Embryonic facial prominence (tissue), 1 donor: ENCODE measurements at regions not wholly inside any gene's neighbourhood (a gene's known extent, or its start where the extent isn't known, plus 50 kb on each side); places are given as distances from the start of the nearest gene placed in this dataset.
"Not testable (repeated sequence)": the region's sequence is repeated elsewhere in the genome, so short reads cannot be mapped to it uniquely, and the experiment has no call there.

ENCODE experiments used
- DNase-seq: peaks from one replicate; pipeline ENCODE4 v3.0.0-alpha.2; 2016; ENCODE audit errors: extremely low spot score

- DNase-seq: no peak
Measured at GRCh38 chr4:112944006-112944405, 105.4 kb upstream of the ANK2 start.

DNA sequence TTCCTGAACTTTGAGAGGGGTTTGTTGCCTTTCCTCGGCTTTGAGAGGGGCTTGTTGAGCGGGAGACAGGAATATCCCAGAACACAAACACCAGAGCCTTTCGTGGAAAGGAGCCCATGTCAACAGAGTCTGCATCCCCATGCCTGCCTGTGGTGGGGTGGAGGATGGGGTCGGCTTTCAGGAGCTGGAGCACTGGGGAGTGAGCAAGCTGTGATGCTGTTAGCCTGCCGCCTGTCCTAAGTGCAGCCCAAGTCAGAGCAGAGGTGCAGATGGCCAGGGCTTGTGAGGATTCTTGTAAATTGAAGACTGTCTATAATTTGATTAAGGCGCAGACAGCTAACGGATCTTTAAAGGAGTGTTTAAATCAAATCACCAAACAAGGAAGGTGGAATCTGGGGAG is 103.3 kb upstream of the ANK2 start:
- no peak for DNase-seq

GRCh38 chr4:112947616-112948015 is 101.8 kb upstream of the ANK2 start:
- no peak for DNase-seq

- no peak for DNase-seq
Measured at GRCh38 chr4:112951362-112952312, 97.8 kb upstream of the ANK2 start.

DNA sequence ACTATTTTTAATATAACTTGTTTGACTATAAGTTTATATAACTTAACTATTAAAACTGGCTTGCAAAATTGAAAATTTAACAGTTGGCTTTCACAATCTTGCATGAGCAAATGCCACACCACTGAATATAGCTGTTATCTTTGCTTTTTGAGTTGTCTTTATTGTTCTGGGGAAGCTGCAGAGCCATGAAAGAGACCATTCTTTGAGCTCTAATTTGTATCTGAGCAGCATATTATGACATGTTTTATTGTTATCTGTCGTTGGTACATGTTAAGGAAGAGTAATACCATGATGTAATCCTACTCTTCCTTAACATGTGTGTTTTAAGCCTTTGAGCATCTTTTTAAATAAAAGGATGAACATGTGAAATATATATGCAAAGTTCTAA is 97.1 kb upstream of the ANK2 start:
- DNase-seq: no peak

GRCh38 chr4:112953262-112953661 is 96.2 kb upstream of the ANK2 start:
- no peak for DNase-seq

- no peak for DNase-seq
Measured at GRCh38 chr4:112954286-112954685, 95.2 kb upstream of the ANK2 start.

DNA sequence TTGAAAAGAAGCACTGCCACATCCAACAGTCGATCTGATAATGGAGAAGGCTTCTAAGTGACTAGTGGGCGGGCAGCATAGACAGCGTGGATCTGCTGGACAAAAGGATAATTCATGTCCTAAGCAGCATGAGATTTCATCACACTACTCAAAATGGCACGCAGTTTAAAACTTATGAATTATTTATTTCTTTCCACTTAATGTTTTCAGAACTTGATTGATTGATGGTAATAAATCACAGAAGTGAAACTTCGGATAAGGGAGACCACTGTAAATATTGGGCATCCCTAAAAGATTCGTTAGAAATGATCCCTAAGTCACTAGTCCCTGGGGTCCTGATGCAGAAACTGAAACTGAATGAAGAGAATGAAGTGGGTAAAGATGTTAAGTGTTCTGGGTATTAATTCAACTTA is 93.0 kb upstream of the ANK2 start:
- DNase-seq: no peak

GRCh38 chr4:112957764-112958163 is 91.7 kb upstream of the ANK2 start:
- DNase-seq: not testable (repeated sequence)

GRCh38 chr4:112966701-112967488 is 82.6 kb upstream of the ANK2 start:
- no peak for DNase-seq

DNA sequence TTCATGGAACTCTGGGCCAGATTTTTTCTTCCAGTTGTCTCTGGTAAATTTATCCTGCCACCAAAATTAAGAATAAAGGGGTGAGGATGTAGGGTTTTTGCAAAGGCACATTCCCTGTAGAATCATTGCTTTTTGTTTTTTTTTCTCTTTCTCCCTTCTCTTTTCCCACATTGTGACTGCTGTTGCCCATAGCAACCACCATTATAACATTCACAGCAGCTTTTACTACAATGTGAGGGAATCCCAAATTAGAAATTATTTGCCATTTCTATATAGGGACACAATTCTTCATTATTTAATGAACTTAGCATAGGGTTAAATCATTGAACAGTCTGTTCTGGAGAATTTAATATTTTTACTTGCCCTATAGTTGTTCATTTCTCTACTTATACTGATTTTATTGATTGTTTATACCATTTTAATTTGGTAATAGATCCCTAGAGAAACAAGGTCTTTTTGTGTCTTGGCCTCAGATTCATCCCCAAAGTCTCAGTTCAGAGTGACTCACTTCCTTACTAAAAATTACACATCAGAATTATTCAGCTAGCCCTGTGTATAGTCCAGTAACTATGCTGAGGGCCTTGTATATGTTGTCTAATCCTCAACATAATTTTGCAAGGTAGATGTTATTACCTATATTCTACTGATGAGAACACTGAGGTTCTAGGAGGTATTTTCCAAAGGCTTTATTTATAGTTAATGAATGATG is 80.8 kb upstream of the ANK2 start:
- DNase-seq: no peak

GRCh38 chr4:112970903-112971302 is 78.5 kb upstream of the ANK2 start:
- DNase-seq: no peak

DNA sequence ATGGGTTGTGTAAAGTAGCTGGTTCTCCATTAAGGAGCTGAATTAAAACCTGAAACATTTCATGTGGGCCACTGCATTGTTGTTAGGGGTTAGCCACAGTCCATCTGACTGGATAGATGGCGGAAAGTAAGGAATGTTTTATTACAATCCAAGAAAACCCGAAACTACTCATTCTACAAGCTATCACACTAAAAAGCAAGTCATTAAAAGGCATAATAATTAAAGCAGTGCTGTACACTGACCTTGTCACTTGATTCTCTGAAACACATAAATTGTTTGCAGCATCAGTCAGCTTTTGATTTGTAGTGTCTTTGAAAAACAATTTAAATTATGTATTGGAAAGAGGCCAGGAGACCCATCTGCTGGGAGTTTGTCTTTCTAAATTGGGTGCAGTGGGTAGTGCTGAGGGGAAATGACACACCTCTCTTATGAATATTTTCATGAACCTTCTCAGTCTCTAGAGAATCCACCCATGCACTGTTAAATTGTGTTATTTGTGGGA is 75.7 kb upstream of the ANK2 start:
- no peak for DNase-seq

DNA sequence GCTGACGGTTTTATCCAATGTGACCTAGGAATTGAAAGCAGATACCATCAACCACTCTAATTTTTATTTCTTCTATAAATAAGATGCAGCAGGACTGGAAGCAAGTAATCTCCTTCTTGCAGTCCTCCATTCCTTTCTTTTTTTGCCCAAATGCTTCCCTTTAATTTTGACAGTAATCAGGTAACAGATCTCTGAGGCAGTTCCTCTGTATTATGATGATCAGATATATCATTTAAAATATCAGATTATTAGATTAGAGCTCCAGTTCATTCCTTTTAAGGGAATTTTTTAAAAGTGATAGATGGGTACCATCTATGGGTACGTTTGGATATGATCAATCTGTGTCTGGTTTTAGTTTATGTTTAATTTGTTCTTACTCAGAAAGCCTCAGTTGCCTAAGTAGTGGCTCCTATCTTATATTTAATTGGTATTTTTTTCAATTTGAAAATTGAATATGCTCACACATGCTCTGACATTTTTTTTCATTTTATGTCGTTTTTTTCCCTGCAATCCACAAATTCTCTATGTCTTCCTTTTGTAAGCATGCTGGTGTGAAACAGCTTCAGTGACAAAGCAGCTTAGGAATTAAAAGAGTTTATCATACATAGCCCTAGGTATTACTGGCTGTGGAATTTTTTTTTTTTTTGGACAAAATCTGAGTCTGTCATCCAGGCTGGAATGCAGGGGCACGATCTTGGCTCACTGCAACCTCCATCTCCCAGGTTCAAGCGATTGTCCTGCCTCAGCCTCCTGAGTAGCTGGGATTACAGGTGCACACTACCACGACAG is 73.7 kb upstream of the ANK2 start:
- DNase-seq: no peak

DNA sequence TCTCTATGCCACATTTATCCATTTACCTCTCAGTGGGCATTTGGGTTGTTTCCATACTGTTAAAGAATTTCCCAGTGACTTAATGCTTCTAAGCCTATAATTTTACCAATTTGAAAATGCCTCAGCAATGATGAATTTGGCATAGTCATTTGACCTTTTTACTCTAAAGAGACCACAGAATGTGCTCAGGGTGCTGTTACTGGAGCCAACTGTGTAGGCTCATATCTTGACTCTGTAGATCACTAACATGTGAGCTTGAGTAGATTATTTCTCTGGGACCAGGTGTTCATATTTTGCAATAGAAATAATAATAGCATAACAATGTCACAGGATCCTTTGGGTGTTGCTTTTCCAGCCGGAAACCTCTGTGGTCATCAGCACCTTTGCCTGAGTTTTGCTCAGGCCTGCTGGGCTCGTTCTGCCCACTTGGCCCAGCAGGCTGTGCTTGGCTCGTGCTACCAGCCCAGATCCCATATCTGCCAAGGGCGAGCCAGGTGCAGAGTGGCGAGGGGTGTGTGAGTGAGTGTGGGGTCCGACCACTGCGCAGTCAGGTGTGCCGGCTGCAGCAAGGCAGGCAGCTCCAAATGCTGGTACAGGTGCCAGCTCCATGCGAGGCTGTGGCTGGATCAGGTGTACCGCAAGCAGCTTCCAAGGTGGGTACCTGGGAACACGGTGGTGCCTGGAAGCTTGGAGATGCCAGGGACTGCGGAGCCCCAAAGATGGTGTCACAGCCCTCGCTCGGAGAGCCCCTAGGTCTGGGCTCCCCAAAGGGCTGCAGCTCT is 70.6 kb upstream of the ANK2 start:
- DNase-seq: no peak

GRCh38 chr4:112979881-112980421 is 69.5 kb upstream of the ANK2 start:
- no peak for DNase-seq

DNA sequence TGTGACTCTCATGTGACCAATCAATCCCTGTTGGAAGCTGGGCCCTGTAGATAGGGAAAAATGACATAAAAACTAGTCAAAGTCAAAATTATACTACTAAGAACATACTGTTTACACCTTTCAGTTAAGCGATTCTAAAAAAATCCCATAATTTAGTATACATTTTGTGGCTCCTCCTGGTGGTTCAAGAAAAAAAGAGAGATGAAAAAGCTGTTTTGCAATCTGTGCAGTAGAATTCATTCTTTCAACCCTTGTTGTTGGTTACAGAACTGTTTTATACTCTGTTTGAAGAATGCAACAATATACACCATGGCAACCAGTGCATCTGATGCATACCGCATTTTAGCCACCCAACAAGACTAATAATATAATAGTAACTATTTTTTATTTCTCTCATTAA is 66.8 kb upstream of the ANK2 start:
- DNase-seq: no peak

GRCh38 chr4:112994732-112995464 is 54.6 kb upstream of the ANK2 start:
- DNase-seq: no peak
